ENCODE measurements at regions not wholly inside any gene's neighbourhood (a gene's known extent, or its start where the extent isn't known, plus 50 kb on each side); places are given as distances from the start of the nearest gene placed in this dataset.

GRCh38 chr12:111293266-111294009, 75.5 kb downstream of the PHETA1 start:
- Histone ChIP-seq H3K9ac (ENCODE audit: low read length in 2 of 2) (no peak overlapping the region), H3K36me3 (ENCODE audit: control insufficient read depth in 2 of 2, insufficient read depth in 2 of 2, low read length in 2 of 2) (no peaks in the 10 kb centered on the region), H3K27me3 (ENCODE audit: control insufficient read depth in 1 of 2, insufficient read depth in 2 of 2, low read length in 2 of 2) (peaks cover 4 to 5% of the 10 kb centered on the region in 2 donors), H3K4me3 (ENCODE audit: low read length in 2 of 2) (no peak overlapping the region), H3K4me1 (ENCODE audit: control insufficient read depth, insufficient read depth, low read length) (no peaks in the 10 kb centered on the region), H3K9me3 (ENCODE audit: control insufficient read depth in 2 of 2, low read length in 2 of 2) (peaks cover 0 to 4% of the 10 kb centered on the region in 2 donors), H3K27ac (ENCODE audit: low read length) (no peak overlapping the region)

GRCh38 chr12:111291357-111291756, 77.5 kb downstream of the PHETA1 start:
- no peak overlapping the region for H3K27ac ChIP-seq (ENCODE audit: low read length)
- no peaks in the 10 kb centered on the region for H3K4me1 ChIP-seq (ENCODE audit: control insufficient read depth, insufficient read depth, low read length)
- peaks cover 0 to 4% of the 10 kb centered on the region in 2 donors for H3K9me3 ChIP-seq (ENCODE audit: control insufficient read depth in 2 of 2, low read length in 2 of 2)
- peaks cover 0 to 2% of the 10 kb centered on the region in 2 donors for H3K27me3 ChIP-seq (ENCODE audit: control insufficient read depth in 1 of 2, insufficient read depth in 2 of 2, low read length in 2 of 2)
- no peak overlapping the region for H3K9ac ChIP-seq (ENCODE audit: low read length in 2 of 2)
- no peaks in the 10 kb centered on the region for H3K36me3 ChIP-seq (ENCODE audit: control insufficient read depth in 2 of 2, insufficient read depth in 2 of 2, low read length in 2 of 2)
- no peak overlapping the region for H3K4me3 ChIP-seq (ENCODE audit: low read length in 2 of 2)

- Histone ChIP-seq H3K9me3 (ENCODE audit: control insufficient read depth in 2 of 2, low read length in 2 of 2) (peaks cover 0 to 4% of the 10 kb centered on the region in 2 donors), H3K9ac (ENCODE audit: low read length in 2 of 2) (no peak overlapping the region), H3K4me1 (ENCODE audit: control insufficient read depth, insufficient read depth, low read length) (no peaks in the 10 kb centered on the region), H3K36me3 (ENCODE audit: control insufficient read depth in 2 of 2, insufficient read depth in 2 of 2, low read length in 2 of 2) (no peaks in the 10 kb centered on the region), H3K27me3 (ENCODE audit: control insufficient read depth in 1 of 2, insufficient read depth in 2 of 2, low read length in 2 of 2) (peaks cover 0 to 2% of the 10 kb centered on the region in 2 donors), H3K4me3 (ENCODE audit: low read length in 2 of 2) (no peak overlapping the region), H3K27ac (ENCODE audit: low read length) (no peak overlapping the region)
These were observed 80.1 kb downstream of the PHETA1 start for GRCh38 chr12:111288771-111289170.

GRCh38 chr12:111287125-111287900, 81.6 kb downstream of the PHETA1 start:
- H3K4me3 ChIP-seq (ENCODE audit: low read length in 2 of 2), result no peak overlapping the region

GRCh38 chr12:111285200-111285599, 83.7 kb downstream of the PHETA1 start:
- Histone ChIP-seq H3K27me3 (ENCODE audit: control insufficient read depth in 1 of 2, insufficient read depth in 2 of 2, low read length in 2 of 2) (peaks cover 4 to 9% of the 10 kb centered on the region in 2 donors), H3K9ac (ENCODE audit: low read length in 2 of 2) (no peak overlapping the region), H3K4me3 (ENCODE audit: low read length in 2 of 2) (no peak overlapping the region), H3K36me3 (ENCODE audit: control insufficient read depth in 2 of 2, insufficient read depth in 2 of 2, low read length in 2 of 2) (no peaks in the 10 kb centered on the region), H3K9me3 (ENCODE audit: control insufficient read depth in 2 of 2, low read length in 2 of 2) (peaks cover 0 to 6% of the 10 kb centered on the region in 2 donors), H3K27ac (ENCODE audit: low read length) (no peak overlapping the region), H3K4me1 (ENCODE audit: control insufficient read depth, insufficient read depth, low read length) (no peaks in the 10 kb centered on the region)

More at GRCh38 chr12:111287125-111287900, 81.6 kb downstream of the PHETA1 start:
- no peak overlapping the region for H3K9ac ChIP-seq (ENCODE audit: low read length in 2 of 2)
- H3K27ac ChIP-seq (ENCODE audit: low read length), result no peak overlapping the region
- H3K36me3 ChIP-seq (ENCODE audit: control insufficient read depth in 2 of 2, insufficient read depth in 2 of 2, low read length in 2 of 2), result no peaks in the 10 kb centered on the region
- peaks cover 0 to 2% of the 10 kb centered on the region in 2 donors for H3K27me3 ChIP-seq (ENCODE audit: control insufficient read depth in 1 of 2, insufficient read depth in 2 of 2, low read length in 2 of 2)
- peaks cover 0 to 4% of the 10 kb centered on the region in 2 donors for H3K9me3 ChIP-seq (ENCODE audit: control insufficient read depth in 2 of 2, low read length in 2 of 2)
- no peaks in the 10 kb centered on the region for H3K4me1 ChIP-seq (ENCODE audit: control insufficient read depth, insufficient read depth, low read length)

GRCh38 chr12:111284709-111285108, 84.2 kb downstream of the PHETA1 start:
- Histone ChIP-seq H3K4me1 (ENCODE audit: control insufficient read depth, insufficient read depth, low read length) (no peaks in the 10 kb centered on the region), H3K27ac (ENCODE audit: low read length) (no peak overlapping the region), H3K9me3 (ENCODE audit: control insufficient read depth in 2 of 2, low read length in 2 of 2) (peaks cover 0 to 6% of the 10 kb centered on the region in 2 donors), H3K27me3 (ENCODE audit: control insufficient read depth in 1 of 2, insufficient read depth in 2 of 2, low read length in 2 of 2) (peaks cover 4 to 9% of the 10 kb centered on the region in 2 donors), H3K9ac (ENCODE audit: low read length in 2 of 2) (no peak overlapping the region), H3K4me3 (ENCODE audit: low read length in 2 of 2) (no peak overlapping the region), H3K36me3 (ENCODE audit: control insufficient read depth in 2 of 2, insufficient read depth in 2 of 2, low read length in 2 of 2) (no peaks in the 10 kb centered on the region)

GRCh38 chr12:111283966-111284365, 84.9 kb downstream of the PHETA1 start:
- Histone ChIP-seq H3K36me3 (ENCODE audit: control insufficient read depth in 2 of 2, insufficient read depth in 2 of 2, low read length in 2 of 2) (no peaks in the 10 kb centered on the region), H3K27ac (ENCODE audit: low read length) (no peak overlapping the region), H3K4me1 (ENCODE audit: control insufficient read depth, insufficient read depth, low read length) (no peaks in the 10 kb centered on the region), H3K27me3 (ENCODE audit: control insufficient read depth in 1 of 2, insufficient read depth in 2 of 2, low read length in 2 of 2) (peaks cover 5 to 9% of the 10 kb centered on the region in 2 donors), H3K9me3 (ENCODE audit: control insufficient read depth in 2 of 2, low read length in 2 of 2) (peaks cover 2 to 6% of the 10 kb centered on the region in 2 donors), H3K9ac (ENCODE audit: low read length in 2 of 2) (no peak overlapping the region), H3K4me3 (ENCODE audit: low read length in 2 of 2) (no peak overlapping the region)

GRCh38 chr12:111283521-111283920, 85.4 kb downstream of the PHETA1 start:
- H3K27me3 ChIP-seq (ENCODE audit: control insufficient read depth in 1 of 2, insufficient read depth in 2 of 2, low read length in 2 of 2), result peaks cover 7 to 9% of the 10 kb centered on the region in 2 donors
- no peaks in the 10 kb centered on the region for H3K36me3 ChIP-seq (ENCODE audit: control insufficient read depth in 2 of 2, insufficient read depth in 2 of 2, low read length in 2 of 2)
- H3K4me3 ChIP-seq (ENCODE audit: low read length in 2 of 2), result no peak overlapping the region
- H3K4me1 ChIP-seq (ENCODE audit: control insufficient read depth, insufficient read depth, low read length), result no peaks in the 10 kb centered on the region
- H3K27ac ChIP-seq (ENCODE audit: low read length), result no peak overlapping the region
- H3K9me3 ChIP-seq (ENCODE audit: control insufficient read depth in 2 of 2, low read length in 2 of 2), result peaks cover 2 to 6% of the 10 kb centered on the region in 2 donors
- H3K9ac ChIP-seq (ENCODE audit: low read length in 2 of 2), result no peak overlapping the region

- Histone ChIP-seq H3K36me3 (ENCODE audit: control insufficient read depth in 2 of 2, insufficient read depth in 2 of 2, low read length in 2 of 2) (no peaks in the 10 kb centered on the region), H3K9ac (ENCODE audit: low read length in 2 of 2) (no peak overlapping the region), H3K4me3 (ENCODE audit: low read length in 2 of 2) (no peak overlapping the region), H3K4me1 (ENCODE audit: control insufficient read depth, insufficient read depth, low read length) (no peaks in the 10 kb centered on the region), H3K27ac (ENCODE audit: low read length) (no peak overlapping the region), H3K9me3 (ENCODE audit: control insufficient read depth in 2 of 2, low read length in 2 of 2) (peaks cover 5 to 6% of the 10 kb centered on the region in 2 donors), H3K27me3 (ENCODE audit: control insufficient read depth in 1 of 2, insufficient read depth in 2 of 2, low read length in 2 of 2) (peaks cover 11 to 21% of the 10 kb centered on the region in 2 donors)
These were observed 91.3 kb downstream of the PHETA1 start for GRCh38 chr12:111277570-111277969.

- H3K36me3 ChIP-seq (ENCODE audit: control insufficient read depth in 2 of 2, insufficient read depth in 2 of 2, low read length in 2 of 2), result no peaks in the 10 kb centered on the region
- no peak overlapping the region for H3K27ac ChIP-seq (ENCODE audit: low read length)
- H3K4me3 ChIP-seq (ENCODE audit: low read length in 2 of 2), result no peak overlapping the region
- peaks cover 4 to 5% of the 10 kb centered on the region in 2 donors for H3K9me3 ChIP-seq (ENCODE audit: control insufficient read depth in 2 of 2, low read length in 2 of 2)
- H3K4me1 ChIP-seq (ENCODE audit: control insufficient read depth, insufficient read depth, low read length), result no peaks in the 10 kb centered on the region
- peaks cover 11 to 16% of the 10 kb centered on the region in 2 donors for H3K27me3 ChIP-seq (ENCODE audit: control insufficient read depth in 1 of 2, insufficient read depth in 2 of 2, low read length in 2 of 2)
- no peak overlapping the region for H3K9ac ChIP-seq (ENCODE audit: low read length in 2 of 2)
These were observed 92.7 kb downstream of the PHETA1 start for GRCh38 chr12:111276146-111276545.
